ENCODE measurements at regions not wholly inside any gene's neighbourhood (a gene's known extent, or its start where the extent isn't known, plus 50 kb on each side); places are given as distances from the start of the nearest gene placed in this dataset.

- no peaks in the 10 kb centered on the region for H3K36me3 ChIP-seq (replicated peaks in 1 of 2)
- 17 to 46% (median 38%) methylated on average over 1 of the region's 1 CpG for WGBS, 4 donors
- H3K27me3 ChIP-seq = no peaks in the 10 kb centered on the region
- H3K4me3 ChIP-seq = no peak overlapping the region
- intact Hi-C loops (cut with DNase I) = no loop called here
- no peak for DNase-seq
- H3K9me3 ChIP-seq (replicated peaks in 1 of 3) = no peaks in the 10 kb centered on the region
- no peaks in the 10 kb centered on the region for H3K4me1 ChIP-seq (replicated peaks in 1 of 2)
- TF ChIP-seq CTCF (IDR thresholded peaks at IDR 0.05) (no peak), POLR2A (IDR thresholded peaks at IDR 0.05) (no peak)
- no peak overlapping the region for H3K27ac ChIP-seq
Measured at GRCh38 chr12:86837246-86837645, 581.1 kb upstream of the MGAT4C start.

- WGBS, 4 donors = 75 to 91% (median 79%) methylated on average over 1 of the region's 1 CpG
- H3K27me3 ChIP-seq = no peaks in the 10 kb centered on the region
- no peaks in the 10 kb centered on the region for H3K9me3 ChIP-seq (replicated peaks in 1 of 3)
- TF ChIP-seq POLR2A (IDR thresholded peaks at IDR 0.05) = no peak
- TF ChIP-seq CTCF (IDR thresholded peaks at IDR 0.05) = no peak
- H3K36me3 ChIP-seq (replicated peaks in 1 of 2) = no peaks in the 10 kb centered on the region
- no peak overlapping the region for H3K27ac ChIP-seq
- intact Hi-C loops (cut with DNase I) = no loop called here
- DNase-seq = no peak
- H3K4me1 ChIP-seq (replicated peaks in 1 of 2) = no peaks in the 10 kb centered on the region
- H3K4me3 ChIP-seq = no peak overlapping the region
Measured at GRCh38 chr12:86834217-86834616, 578.0 kb upstream of the MGAT4C start.

DNA sequence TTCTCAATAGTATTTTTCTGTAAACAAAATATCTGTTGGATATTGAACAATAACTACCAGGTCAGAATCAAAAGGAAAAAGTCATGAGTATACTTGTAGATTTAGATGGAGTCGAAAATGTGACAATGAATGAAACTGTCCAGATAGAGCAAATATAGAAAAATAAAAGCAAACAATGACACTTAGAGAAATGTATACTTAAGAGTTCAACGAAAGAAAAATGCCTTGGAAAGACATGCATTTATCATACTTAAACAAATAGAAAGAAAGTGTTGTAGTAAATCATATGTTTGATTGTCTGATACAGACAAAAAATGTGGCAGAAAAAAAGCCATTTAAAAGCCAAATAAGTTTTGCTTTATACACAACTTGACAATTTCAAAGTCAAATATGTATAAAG lies 571.2 kb upstream of the MGAT4C start:
- Histone ChIP-seq H3K27ac (no peak overlapping the region), H3K4me1 (replicated peaks in 1 of 2) (no peaks in the 10 kb centered on the region), H3K36me3 (replicated peaks in 1 of 2) (no peaks in the 10 kb centered on the region), H3K27me3 (no peaks in the 10 kb centered on the region), H3K4me3 (no peak overlapping the region), H3K9me3 (replicated peaks in 1 of 3) (no peaks in the 10 kb centered on the region)
- no peak for DNase-seq
- intact Hi-C loops (cut with DNase I) = no loop called here
- TF ChIP-seq POLR2A (IDR thresholded peaks at IDR 0.05) = no peak
- no peak for TF ChIP-seq CTCF (IDR thresholded peaks at IDR 0.05)
- WGBS, 4 donors = 49 to 57% (median 54%) methylated on average over 2 of the region's 2 CpGs

GRCh38 chr12:86826051-86826450 lies 569.9 kb upstream of the MGAT4C start:
- no peaks in the 10 kb centered on the region for H3K27me3 ChIP-seq
- DNase-seq = no peak

More at GRCh38 chr12:86826051-86826450, 569.9 kb upstream of the MGAT4C start:
- TF ChIP-seq CTCF (IDR thresholded peaks at IDR 0.05) = no peak
- no peak for TF ChIP-seq POLR2A (IDR thresholded peaks at IDR 0.05)
- Histone ChIP-seq H3K9me3 (replicated peaks in 1 of 3) (no peaks in the 10 kb centered on the region), H3K4me3 (no peak overlapping the region), H3K36me3 (replicated peaks in 1 of 2) (no peaks in the 10 kb centered on the region), H3K4me1 (replicated peaks in 1 of 2) (no peaks in the 10 kb centered on the region), H3K27ac (no peak overlapping the region)
- intact Hi-C loops (cut with DNase I) = no loop called here
- WGBS, 4 donors = 87 to 93% (median 89%) methylated on average over 2 of the region's 2 CpGs
